M059J (cell line): ENCODE measurements at regions not wholly inside any gene's neighbourhood (a gene's known extent, or its start where the extent isn't known, plus 50 kb on each side); places are given as distances from the start of the nearest gene placed in this dataset.

Source experiments
- DNase-seq: peaks from one replicate; pipeline ENCODE4 v3.0.0-alpha.2; 2012; ENCODE audit warnings: low read depth

GRCh38 chr22:47245286-47245685 is 482.8 kb downstream of the TBC1D22A start:
- DNase-seq = no peak

- no peak for DNase-seq
Measured at GRCh38 chr22:47240116-47240515, 477.7 kb downstream of the TBC1D22A start.

- DNase-seq = no peak
Measured at GRCh38 chr22:47239474-47239860, 477.0 kb downstream of the TBC1D22A start.

GRCh38 chr22:47238690-47239473 is 476.4 kb downstream of the TBC1D22A start:
- DNase-seq = no peak

GRCh38 chr22:47237890-47238480 is 475.5 kb downstream of the TBC1D22A start:
- no peak for DNase-seq

- no peak for DNase-seq
Measured at GRCh38 chr22:47236718-47237117, 474.3 kb downstream of the TBC1D22A start.

GRCh38 chr22:47236161-47236560 is 473.7 kb downstream of the TBC1D22A start:
- DNase-seq = no peak

GRCh38 chr22:47233316-47234243 is 471.1 kb downstream of the TBC1D22A start:
- no peak for DNase-seq

GRCh38 chr22:47232753-47233152 is 470.3 kb downstream of the TBC1D22A start:
- no peak for DNase-seq

GRCh38 chr22:47232197-47232596 is 469.7 kb downstream of the TBC1D22A start:
- no peak for DNase-seq

GRCh38 chr22:47231759-47232158 is 469.3 kb downstream of the TBC1D22A start:
- no peak for DNase-seq

- DNase-seq = no peak
Measured at GRCh38 chr22:47230741-47231140, 468.3 kb downstream of the TBC1D22A start.

- no peak for DNase-seq
Measured at GRCh38 chr22:47230251-47230650, 467.8 kb downstream of the TBC1D22A start.

GRCh38 chr22:47228767-47229166 is 466.3 kb downstream of the TBC1D22A start:
- DNase-seq = no peak

GRCh38 chr22:47225931-47226633 is 463.6 kb downstream of the TBC1D22A start:
- DNase-seq = no peak

GRCh38 chr22:47225080-47225930 is 462.9 kb downstream of the TBC1D22A start:
- DNase-seq = no peak
